Kidney (tissue), 13 donors: ENCODE measurements at regions not wholly inside any gene's neighbourhood (a gene's known extent, or its start where the extent isn't known, plus 50 kb on each side); places are given as distances from the start of the nearest gene placed in this dataset.

Experiments used
- DNase-seq, 5 donors: peaks; one replicate each; pipeline ENCODE4 v3.0.0-alpha.2; 2013 to 2020
- FAIRE-seq: peaks from 2 replicates; lab custom pipeline; 2012; peaks lifted over from hg19 to GRCh38; lab: Jason Lieb, UNC
- H3K27ac ChIP-seq, 2 donors: one replicate each; pipeline ENCODE4 v1.7.0; 2013; ENCODE audit warnings: low read depth in 2 of 2, low read length in 2 of 2, inconsistent platforms in 1 of 2
- H3K27me3 ChIP-seq: one replicate; pipeline ENCODE4 v1.7.1; 2013; ENCODE audit warnings: low read length, inconsistent platforms; ENCODE audit not compliant: control insufficient read depth, insufficient read depth
- H3K36me3 ChIP-seq, 3 donors: one replicate each; pipeline versions ENCODE4 v1.7.0 to v1.7.1; 2013; ENCODE audit warnings: low read length in 3 of 3, control low read depth in 1 of 3, inconsistent platforms in 1 of 3; ENCODE audit not compliant: insufficient read depth in 3 of 3, control insufficient read depth in 2 of 3
- H3K4me1 ChIP-seq, 3 donors: one replicate each; pipeline versions ENCODE4 v1.7.0 to v1.7.1; 2013; ENCODE audit warnings: low read length in 3 of 3, inconsistent platforms in 1 of 3, low read depth in 1 of 3; ENCODE audit not compliant: control insufficient read depth in 2 of 3, insufficient read depth in 2 of 3
- H3K4me3 ChIP-seq, 3 donors: one replicate each; pipeline versions ENCODE4 v1.7.0 to v1.8.1; 2013; ENCODE audit warnings: low read length in 3 of 3, control low read depth in 1 of 3, inconsistent platforms in 1 of 3
- H3K9ac ChIP-seq, 3 donors: one replicate each; pipeline versions ENCODE4 v1.7.0 to v1.7.1; 2013; ENCODE audit warnings: low read length in 3 of 3, control low read depth in 1 of 3, inconsistent platforms in 1 of 3
- H3K9me3 ChIP-seq, 3 donors: one replicate each; pipeline versions ENCODE4 v1.7.0 to v1.7.1; 2013; ENCODE audit warnings: low read length in 3 of 3, control low read depth in 1 of 3, inconsistent platforms in 1 of 3; ENCODE audit not compliant: control insufficient read depth in 2 of 3, insufficient read depth in 1 of 3
- intact Hi-C: fragments of 100-400 bp; cut with DNase I; formaldehyde crosslinking; loops from one replicate; pipeline ENCODE4 v1.11.1; 2022
- TF ChIP-seq, protein P1 (sequence below): IDR thresholded peaks from 3 replicates; pipeline ENCODE4 v1.5.1; 2012; ENCODE audit warnings: mild to moderate bottlenecking, moderate library complexity, borderline replicate concordance; ENCODE audit not compliant: insufficient read depth; ENCODE audit errors: extremely low read depth
- donor health status: control.
- donor health status: control.
- donor health status: control.
- donor health status: control.
- donor health status: control.
- donor health status: DM: yes; HTN: yes; CAD: no.
- donor health status: Normal renal cell carcinoma (clear cell type).

DNA sequence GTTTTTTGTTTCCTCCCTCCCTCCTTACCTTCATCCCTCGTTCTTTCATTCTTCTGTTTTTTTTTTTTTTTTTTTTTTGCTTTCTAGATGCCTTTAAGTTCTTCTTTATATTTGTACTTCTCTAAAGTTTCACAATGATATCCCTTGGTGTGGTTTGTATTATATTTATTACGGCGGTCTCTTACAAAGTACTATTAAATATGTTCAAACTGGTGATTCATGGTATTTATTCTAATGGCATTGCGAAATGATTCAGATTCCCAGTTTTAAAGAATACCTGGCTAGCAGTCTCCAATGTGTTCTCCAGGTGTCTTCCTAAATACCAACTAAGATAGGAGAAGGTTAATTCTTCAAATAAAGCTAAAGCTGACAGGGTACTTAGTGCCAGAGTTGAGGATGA lies 690.1 kb upstream of the COX7C start:
- DNase-seq (no peak), FAIRE-seq (no peak)
- peaks cover 0 to 11% (median 0%) of the 10 kb centered on the region in 3 donors for H3K9me3 ChIP-seq
- no peak overlapping the region for H3K27ac ChIP-seq
- H3K4me3 ChIP-seq = no peak overlapping the region
- H3K9ac ChIP-seq = no peak overlapping the region
- H3K27me3 ChIP-seq = no peaks in the 10 kb centered on the region
- intact Hi-C loops = no loop called here
- H3K36me3 ChIP-seq = no peaks in the 10 kb centered on the region
- TF ChIP-seq, protein P1, sequence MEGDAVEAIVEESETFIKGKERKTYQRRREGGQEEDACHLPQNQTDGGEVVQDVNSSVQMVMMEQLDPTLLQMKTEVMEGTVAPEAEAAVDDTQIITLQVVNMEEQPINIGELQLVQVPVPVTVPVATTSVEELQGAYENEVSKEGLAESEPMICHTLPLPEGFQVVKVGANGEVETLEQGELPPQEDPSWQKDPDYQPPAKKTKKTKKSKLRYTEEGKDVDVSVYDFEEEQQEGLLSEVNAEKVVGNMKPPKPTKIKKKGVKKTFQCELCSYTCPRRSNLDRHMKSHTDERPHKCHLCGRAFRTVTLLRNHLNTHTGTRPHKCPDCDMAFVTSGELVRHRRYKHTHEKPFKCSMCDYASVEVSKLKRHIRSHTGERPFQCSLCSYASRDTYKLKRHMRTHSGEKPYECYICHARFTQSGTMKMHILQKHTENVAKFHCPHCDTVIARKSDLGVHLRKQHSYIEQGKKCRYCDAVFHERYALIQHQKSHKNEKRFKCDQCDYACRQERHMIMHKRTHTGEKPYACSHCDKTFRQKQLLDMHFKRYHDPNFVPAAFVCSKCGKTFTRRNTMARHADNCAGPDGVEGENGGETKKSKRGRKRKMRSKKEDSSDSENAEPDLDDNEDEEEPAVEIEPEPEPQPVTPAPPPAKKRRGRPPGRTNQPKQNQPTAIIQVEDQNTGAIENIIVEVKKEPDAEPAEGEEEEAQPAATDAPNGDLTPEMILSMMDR = no peak
- H3K4me1 ChIP-seq = no peaks in the 10 kb centered on the region

GRCh38 chr5:85929713-85930112 lies 688.0 kb upstream of the COX7C start:
- no peak overlapping the region for H3K9ac ChIP-seq
- intact Hi-C loops = no loop called here
- no peak overlapping the region for H3K27ac ChIP-seq
- FAIRE-seq (no peak), DNase-seq (no peak)
- TF ChIP-seq, protein P1 = no peak
- H3K27me3 ChIP-seq = no peaks in the 10 kb centered on the region
- H3K4me3 ChIP-seq = no peak overlapping the region
- H3K36me3 ChIP-seq = no peaks in the 10 kb centered on the region
- H3K4me1 ChIP-seq = no peaks in the 10 kb centered on the region
- peaks cover 0 to 11% (median 0%) of the 10 kb centered on the region in 3 donors for H3K9me3 ChIP-seq

GRCh38 chr5:85931220-85931619 lies 686.5 kb upstream of the COX7C start:
- H3K27me3 ChIP-seq = no peaks in the 10 kb centered on the region
- intact Hi-C loops = no loop called here
- FAIRE-seq = no peak
- DNase-seq = no peak
- H3K36me3 ChIP-seq = no peaks in the 10 kb centered on the region
- no peaks in the 10 kb centered on the region for H3K9me3 ChIP-seq
- no peak overlapping the region for H3K9ac ChIP-seq
- no peaks in the 10 kb centered on the region for H3K4me1 ChIP-seq
- TF ChIP-seq, protein P1 = no peak
- no peak overlapping the region for H3K27ac ChIP-seq
- no peak overlapping the region for H3K4me3 ChIP-seq

GRCh38 chr5:85938201-85938600 lies 679.5 kb upstream of the COX7C start:
- FAIRE-seq (no peak), DNase-seq (no peak)
- intact Hi-C loops = no loop called here
- H3K4me1 ChIP-seq = no peaks in the 10 kb centered on the region
- H3K4me3 ChIP-seq = no peak overlapping the region
- TF ChIP-seq, protein P1 = no peak
- no peaks in the 10 kb centered on the region for H3K27me3 ChIP-seq
- H3K36me3 ChIP-seq = no peaks in the 10 kb centered on the region
- H3K9me3 ChIP-seq = no peaks in the 10 kb centered on the region
- H3K9ac ChIP-seq = no peak overlapping the region
- H3K27ac ChIP-seq = no peak overlapping the region
